ENCODE measurements at regions not wholly inside any gene's neighbourhood (a gene's known extent, or its start where the extent isn't known, plus 50 kb on each side); places are given as distances from the start of the nearest gene placed in this dataset.

DNA sequence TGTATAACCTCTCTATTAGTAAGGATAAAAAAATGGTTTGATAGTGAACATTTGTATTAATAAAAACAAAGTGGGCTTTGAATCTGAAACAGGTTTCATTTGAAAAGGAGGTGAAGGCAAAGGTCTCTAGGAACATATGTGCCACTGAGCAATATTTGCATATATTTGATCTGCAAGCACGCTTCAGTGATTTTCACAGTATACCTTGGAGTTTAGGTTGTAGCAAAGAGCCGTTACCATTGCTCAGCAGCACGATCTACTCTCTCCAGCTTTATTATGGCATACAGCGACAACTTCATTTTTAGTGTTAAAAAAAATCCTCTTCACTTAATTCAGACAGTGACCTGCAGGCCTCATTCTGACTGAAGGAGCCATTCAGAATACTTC lies 75.8 kb upstream of the ZEB2 start:
- no peak for FAIRE-seq

DNA sequence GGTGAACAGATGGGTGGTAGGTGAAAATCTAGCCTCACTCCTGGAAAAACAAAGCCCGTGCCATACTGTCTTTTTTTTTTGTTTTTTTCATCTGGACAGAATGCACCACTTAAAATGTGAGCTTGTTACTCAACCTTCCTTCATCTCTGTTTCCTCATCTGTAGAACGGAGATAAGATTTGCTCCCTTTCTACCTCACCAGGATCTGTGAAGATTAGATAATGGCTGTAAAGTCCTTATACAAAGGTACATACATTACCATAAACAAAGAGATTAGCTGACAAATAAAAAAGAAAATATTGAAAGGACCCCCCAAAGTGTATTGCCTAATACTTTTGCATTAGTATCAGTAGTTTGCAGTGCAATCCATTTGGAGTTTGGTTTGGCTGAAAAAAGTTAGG lies 75.4 kb upstream of the ZEB2 start:
- no peak for FAIRE-seq

GRCh38 chr2:144593803-144594202 lies 73.9 kb upstream of the ZEB2 start:
- FAIRE-seq, result no peak

DNA sequence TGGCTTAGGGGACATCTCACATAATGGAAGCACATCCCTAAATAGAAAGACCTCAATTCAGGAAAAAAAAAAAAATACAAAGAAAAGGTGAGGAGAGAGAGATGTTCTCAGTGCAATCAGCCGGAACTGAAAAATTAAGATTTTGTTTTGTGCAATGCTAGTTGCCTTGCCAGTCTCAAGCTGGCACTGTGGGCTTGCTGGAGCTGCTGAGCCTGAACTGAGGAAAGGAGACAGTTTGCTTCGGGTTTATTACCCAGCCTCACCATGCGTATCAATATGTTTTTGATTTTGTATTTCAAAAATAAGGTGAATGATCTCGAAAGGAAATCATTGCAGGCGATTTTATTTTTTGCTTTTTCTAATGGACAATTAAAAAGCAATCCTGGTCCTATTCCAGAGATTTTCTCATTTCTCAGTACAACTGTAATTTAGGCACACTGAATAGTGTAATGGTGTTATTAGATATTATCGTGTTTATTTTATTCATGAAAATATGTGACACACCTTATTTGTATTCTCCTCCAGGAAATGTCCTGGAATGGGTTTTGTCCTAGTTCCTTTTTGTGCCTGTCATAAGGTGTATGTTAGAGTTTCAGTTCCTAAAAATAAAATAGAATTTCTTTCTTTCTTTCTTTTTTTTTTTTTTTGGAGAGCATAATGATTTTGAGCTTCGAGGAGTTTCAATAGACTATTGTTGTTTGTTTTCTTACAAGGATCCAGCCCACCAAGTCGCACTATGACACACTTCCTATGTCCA lies 72.8 kb upstream of the ZEB2 start:
- no peak for FAIRE-seq

- peak; percentile 47 for FAIRE-seq
Measured at GRCh38 chr2:144587306-144587705, 67.4 kb upstream of the ZEB2 start.

- no peak for FAIRE-seq
Measured at GRCh38 chr2:144586476-144586875, 66.6 kb upstream of the ZEB2 start.

DNA sequence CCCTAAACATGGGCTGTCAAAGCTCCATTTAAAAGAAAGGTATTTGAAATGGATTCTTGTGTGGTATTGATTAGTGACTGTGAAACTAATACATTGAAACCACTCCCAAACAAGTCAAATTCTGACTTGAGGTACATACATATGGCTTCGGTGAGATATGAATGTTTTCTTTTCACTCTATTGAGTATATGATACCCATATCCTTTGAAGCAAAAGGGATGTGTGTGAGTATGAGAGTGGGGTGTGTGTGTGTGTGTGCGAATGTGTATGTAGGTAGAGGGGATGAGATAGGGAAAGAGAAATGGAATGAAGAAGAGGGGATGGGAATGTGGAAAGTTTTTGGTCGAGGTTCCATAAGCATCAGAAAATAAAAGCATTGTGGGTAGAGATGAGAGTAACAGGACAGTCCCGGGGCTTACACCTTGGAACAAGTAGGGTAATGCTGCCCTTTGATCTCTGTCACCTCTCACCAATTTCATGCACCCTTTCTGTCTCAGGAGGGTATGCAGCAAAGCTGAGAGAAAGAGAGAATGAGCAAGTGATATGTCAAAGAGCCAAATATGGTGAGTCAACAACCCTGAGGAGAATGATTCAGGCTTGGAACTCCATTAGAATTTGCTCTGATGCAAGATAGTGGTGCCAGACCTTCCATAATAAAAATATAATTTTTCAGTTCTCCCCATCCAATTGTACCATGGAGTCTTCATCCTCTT lies 64.0 kb upstream of the ZEB2 start:
- no peak for FAIRE-seq

DNA sequence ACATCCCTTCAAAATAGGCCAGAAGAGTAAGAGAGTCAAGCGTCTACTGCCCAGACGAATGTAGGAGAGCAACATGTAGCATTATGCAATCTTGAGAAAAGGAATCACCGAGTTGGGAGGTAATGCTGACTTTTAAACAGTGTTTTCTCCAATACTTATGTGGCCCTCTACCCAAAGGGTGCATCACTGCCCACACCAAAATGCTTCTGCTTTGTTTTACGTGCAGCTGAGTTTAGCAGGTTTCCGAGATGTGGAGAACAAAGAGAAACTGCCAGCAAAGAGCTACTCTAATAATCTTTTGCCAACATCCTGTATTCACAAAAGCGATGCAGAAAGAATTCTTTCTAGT lies 63.4 kb upstream of the ZEB2 start:
- no peak for FAIRE-seq

- FAIRE-seq, result no peak
Measured at GRCh38 chr2:144582651-144583380, 62.9 kb upstream of the ZEB2 start.

GRCh38 chr2:144580521-144581161 lies 60.7 kb upstream of the ZEB2 start:
- no peak for FAIRE-seq

GRCh38 chr2:144579556-144579955 lies 59.6 kb upstream of the ZEB2 start:
- no peak for FAIRE-seq

GRCh38 chr2:144578099-144578498 lies 58.2 kb upstream of the ZEB2 start:
- FAIRE-seq, result no peak

- no peak for FAIRE-seq
Measured at GRCh38 chr2:144572977-144573376, 53.1 kb upstream of the ZEB2 start.

GRCh38 chr2:144571770-144572169 lies 51.9 kb upstream of the ZEB2 start:
- FAIRE-seq, result no peak

GRCh38 chr2:144570566-144570965 lies 50.6 kb upstream of the ZEB2 start:
- no peak for FAIRE-seq

Data from islet of Langerhans (tissue), 1 donor.